ENCODE measurements at regions not wholly inside any gene's neighbourhood (a gene's known extent, or its start where the extent isn't known, plus 50 kb on each side); places are given as distances from the start of the nearest gene placed in this dataset.

DNA sequence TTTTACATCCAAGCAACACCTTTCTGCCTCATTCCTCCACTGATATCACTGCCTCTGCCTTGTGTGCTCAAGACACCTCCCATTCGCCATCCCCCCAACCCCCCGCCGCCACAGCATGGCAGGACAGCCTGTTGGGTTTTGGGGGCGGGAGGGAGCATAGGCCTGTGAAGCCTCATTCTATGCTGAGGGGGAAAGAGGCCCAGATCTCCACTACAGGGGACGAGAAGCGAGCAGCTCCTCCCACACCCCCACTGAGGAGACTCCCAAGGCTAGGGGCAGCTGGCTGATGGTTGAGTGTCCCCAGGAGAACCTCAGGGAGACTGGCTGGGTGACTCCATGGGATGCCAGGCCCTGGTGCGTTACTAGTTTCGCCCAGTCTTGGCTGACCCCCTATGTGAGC is 214.3 kb upstream of the SIX2 start:
- no peak for DNase-seq (ENCODE audit: extremely low read depth, low read depth)
- no peak overlapping the region for H3K4me3 ChIP-seq (replicated peaks; ENCODE audit: low read depth, low read length)
- TF ChIP-seq, protein P1, sequence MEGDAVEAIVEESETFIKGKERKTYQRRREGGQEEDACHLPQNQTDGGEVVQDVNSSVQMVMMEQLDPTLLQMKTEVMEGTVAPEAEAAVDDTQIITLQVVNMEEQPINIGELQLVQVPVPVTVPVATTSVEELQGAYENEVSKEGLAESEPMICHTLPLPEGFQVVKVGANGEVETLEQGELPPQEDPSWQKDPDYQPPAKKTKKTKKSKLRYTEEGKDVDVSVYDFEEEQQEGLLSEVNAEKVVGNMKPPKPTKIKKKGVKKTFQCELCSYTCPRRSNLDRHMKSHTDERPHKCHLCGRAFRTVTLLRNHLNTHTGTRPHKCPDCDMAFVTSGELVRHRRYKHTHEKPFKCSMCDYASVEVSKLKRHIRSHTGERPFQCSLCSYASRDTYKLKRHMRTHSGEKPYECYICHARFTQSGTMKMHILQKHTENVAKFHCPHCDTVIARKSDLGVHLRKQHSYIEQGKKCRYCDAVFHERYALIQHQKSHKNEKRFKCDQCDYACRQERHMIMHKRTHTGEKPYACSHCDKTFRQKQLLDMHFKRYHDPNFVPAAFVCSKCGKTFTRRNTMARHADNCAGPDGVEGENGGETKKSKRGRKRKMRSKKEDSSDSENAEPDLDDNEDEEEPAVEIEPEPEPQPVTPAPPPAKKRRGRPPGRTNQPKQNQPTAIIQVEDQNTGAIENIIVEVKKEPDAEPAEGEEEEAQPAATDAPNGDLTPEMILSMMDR (IDR thresholded peaks at IDR 0.05; ENCODE audit: low read depth, low read length, missing control alignments), result no peak

DNA sequence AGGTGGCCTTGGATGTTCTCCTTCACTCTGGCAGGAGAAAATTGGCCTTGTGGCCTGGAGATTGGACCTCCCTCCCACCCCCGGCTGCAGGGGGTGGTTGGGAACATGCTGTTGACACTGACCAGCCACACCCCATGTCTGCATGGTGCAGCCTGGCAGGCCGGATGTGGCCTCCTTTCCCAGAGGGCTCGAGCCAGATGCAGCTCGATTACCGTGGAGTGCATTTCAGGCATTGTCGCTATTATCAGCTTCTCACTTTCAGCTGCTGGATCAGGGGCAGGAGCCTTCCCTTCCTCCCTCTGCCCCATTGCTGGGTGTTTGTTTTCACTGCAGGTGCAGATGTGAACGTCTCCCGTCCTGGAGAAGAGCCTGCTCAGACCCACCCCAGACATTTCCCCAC is 211.0 kb upstream of the SIX2 start:
- no peak for DNase-seq (ENCODE audit: extremely low read depth, low read depth)
- TF ChIP-seq, protein P1 (IDR thresholded peaks at IDR 0.05; ENCODE audit: low read depth, low read length, missing control alignments), result no peak
- H3K4me3 ChIP-seq (replicated peaks; ENCODE audit: low read depth, low read length), result no peak overlapping the region

DNA sequence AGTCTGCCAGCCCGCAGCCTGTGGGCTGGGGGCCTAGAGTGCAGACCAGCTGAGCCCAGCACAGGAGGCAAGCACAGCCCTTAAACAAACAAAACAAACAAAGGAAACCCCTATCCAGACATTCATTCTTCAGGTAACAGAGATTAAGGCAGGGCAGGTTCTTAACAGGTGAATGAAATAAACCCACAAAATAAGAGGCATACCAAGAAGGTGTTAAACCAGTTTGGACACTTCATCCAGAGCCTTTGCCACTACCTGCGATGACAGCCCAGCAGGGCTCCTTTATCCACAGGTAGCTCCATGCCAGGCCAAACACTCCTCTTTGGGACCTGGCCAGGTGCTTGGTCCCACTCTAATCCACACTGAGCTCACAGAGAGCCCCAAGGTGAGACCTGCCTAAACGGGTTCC is 209.7 kb upstream of the SIX2 start:
- no peak overlapping the region for H3K4me3 ChIP-seq (replicated peaks; ENCODE audit: low read depth, low read length)
- TF ChIP-seq, protein P1 (IDR thresholded peaks at IDR 0.05; ENCODE audit: low read depth, low read length, missing control alignments), result no peak
- DNase-seq (ENCODE audit: extremely low read depth, low read depth), result no peak

- TF ChIP-seq, protein P1 (IDR thresholded peaks at IDR 0.05; ENCODE audit: low read depth, low read length, missing control alignments), result no peak
- H3K4me3 ChIP-seq (replicated peaks; ENCODE audit: low read depth, low read length), result no peak overlapping the region
Measured at GRCh38 chr2:45218297-45218696, 209.0 kb upstream of the SIX2 start.

GRCh38 chr2:45216118-45216517 is 206.9 kb upstream of the SIX2 start:
- TF ChIP-seq, protein P1 (IDR thresholded peaks at IDR 0.05; ENCODE audit: low read depth, low read length, missing control alignments), result no peak
- H3K4me3 ChIP-seq (replicated peaks; ENCODE audit: low read depth, low read length), result no peak overlapping the region
- no peak for DNase-seq (ENCODE audit: extremely low read depth, low read depth)

More at GRCh38 chr2:45218297-45218696, 209.0 kb upstream of the SIX2 start:
- DNase-seq (ENCODE audit: extremely low read depth, low read depth), result no peak

GRCh38 chr2:45214550-45214949 is 205.3 kb upstream of the SIX2 start:
- H3K4me3 ChIP-seq (replicated peaks; ENCODE audit: low read depth, low read length), result no peak overlapping the region
- TF ChIP-seq, protein P1 (IDR thresholded peaks at IDR 0.05; ENCODE audit: low read depth, low read length, missing control alignments), result no peak
- no peak for DNase-seq (ENCODE audit: extremely low read depth, low read depth)

- DNase-seq (ENCODE audit: extremely low read depth, low read depth), result no peak
- TF ChIP-seq, protein P1 (IDR thresholded peaks at IDR 0.05; ENCODE audit: low read depth, low read length, missing control alignments), result no peak
- H3K4me3 ChIP-seq (replicated peaks; ENCODE audit: low read depth, low read length), result no peak overlapping the region
Measured at GRCh38 chr2:45212953-45213635, 203.8 kb upstream of the SIX2 start.
